ENCODE measurements at regions not wholly inside any gene's neighbourhood (a gene's known extent, or its start where the extent isn't known, plus 50 kb on each side); places are given as distances from the start of the nearest gene placed in this dataset.
A peak's percentile ranks its signal among the peaks of the same experiment; 100 is the strongest.

DNA sequence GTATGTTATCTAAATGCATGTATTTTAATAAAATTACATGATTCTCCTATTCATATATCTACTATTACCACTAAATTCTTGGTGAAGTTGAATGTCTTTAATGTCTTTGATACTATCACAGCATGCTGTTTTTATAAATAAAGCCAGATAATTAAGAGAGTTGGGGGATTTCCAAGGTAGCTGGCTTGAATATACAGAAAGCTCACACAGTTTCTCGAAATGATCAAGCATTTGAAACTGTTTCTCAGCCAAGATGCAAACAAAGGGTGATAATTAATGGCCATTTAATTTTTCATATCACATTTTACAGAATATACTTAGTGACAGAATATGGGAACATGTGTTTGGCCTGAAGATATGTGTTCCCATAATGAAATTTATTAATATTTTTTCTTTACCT lies 145.6 kb upstream of the CDH12 start:
- TF ChIP-seq, protein P1, sequence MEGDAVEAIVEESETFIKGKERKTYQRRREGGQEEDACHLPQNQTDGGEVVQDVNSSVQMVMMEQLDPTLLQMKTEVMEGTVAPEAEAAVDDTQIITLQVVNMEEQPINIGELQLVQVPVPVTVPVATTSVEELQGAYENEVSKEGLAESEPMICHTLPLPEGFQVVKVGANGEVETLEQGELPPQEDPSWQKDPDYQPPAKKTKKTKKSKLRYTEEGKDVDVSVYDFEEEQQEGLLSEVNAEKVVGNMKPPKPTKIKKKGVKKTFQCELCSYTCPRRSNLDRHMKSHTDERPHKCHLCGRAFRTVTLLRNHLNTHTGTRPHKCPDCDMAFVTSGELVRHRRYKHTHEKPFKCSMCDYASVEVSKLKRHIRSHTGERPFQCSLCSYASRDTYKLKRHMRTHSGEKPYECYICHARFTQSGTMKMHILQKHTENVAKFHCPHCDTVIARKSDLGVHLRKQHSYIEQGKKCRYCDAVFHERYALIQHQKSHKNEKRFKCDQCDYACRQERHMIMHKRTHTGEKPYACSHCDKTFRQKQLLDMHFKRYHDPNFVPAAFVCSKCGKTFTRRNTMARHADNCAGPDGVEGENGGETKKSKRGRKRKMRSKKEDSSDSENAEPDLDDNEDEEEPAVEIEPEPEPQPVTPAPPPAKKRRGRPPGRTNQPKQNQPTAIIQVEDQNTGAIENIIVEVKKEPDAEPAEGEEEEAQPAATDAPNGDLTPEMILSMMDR (IDR thresholded peaks at IDR 0.05; ENCODE audit: insufficient read depth, missing control alignments), result no peak
- FAIRE-seq (no peak), DNase-seq (ENCODE audit: insufficient read length, low spot score) (no peak)

DNA sequence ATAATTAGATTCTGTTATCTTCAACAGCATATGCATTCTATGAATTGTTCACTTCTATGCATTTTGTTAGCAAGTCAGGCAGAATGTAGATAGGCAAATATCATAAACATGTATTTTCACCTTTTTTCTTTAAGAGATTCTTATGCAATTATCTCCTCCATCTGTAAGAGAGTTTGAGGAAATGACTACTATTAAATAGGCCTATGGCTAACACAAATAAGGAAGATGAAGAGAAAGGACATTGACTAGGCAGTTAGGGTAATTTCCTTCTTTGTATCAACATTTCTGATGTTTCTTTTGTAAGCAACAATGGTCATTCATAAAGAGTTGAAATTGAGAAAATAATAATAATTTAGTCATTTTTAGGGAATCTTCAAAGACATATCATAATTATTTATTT lies 145.2 kb upstream of the CDH12 start:
- no peak for FAIRE-seq
- TF ChIP-seq, protein P1 (IDR thresholded peaks at IDR 0.05; ENCODE audit: insufficient read depth, missing control alignments), result no peak
- no peak for DNase-seq (ENCODE audit: insufficient read length, low spot score)

- no peak for FAIRE-seq
- TF ChIP-seq, protein P1 (IDR thresholded peaks at IDR 0.05; ENCODE audit: insufficient read depth, missing control alignments), result no peak
These were observed 135.8 kb upstream of the CDH12 start for GRCh38 chr5:22988937-22989336.

GRCh38 chr5:22986281-22986680 lies 133.1 kb upstream of the CDH12 start:
- TF ChIP-seq, protein P1 (IDR thresholded peaks at IDR 0.05; ENCODE audit: insufficient read depth, missing control alignments), result no peak
- FAIRE-seq, result no peak
- DNase-seq (ENCODE audit: insufficient read length, low spot score), result no peak

More at GRCh38 chr5:22988937-22989336, 135.8 kb upstream of the CDH12 start:
- DNase-seq (ENCODE audit: insufficient read length, low spot score), result no peak

DNA sequence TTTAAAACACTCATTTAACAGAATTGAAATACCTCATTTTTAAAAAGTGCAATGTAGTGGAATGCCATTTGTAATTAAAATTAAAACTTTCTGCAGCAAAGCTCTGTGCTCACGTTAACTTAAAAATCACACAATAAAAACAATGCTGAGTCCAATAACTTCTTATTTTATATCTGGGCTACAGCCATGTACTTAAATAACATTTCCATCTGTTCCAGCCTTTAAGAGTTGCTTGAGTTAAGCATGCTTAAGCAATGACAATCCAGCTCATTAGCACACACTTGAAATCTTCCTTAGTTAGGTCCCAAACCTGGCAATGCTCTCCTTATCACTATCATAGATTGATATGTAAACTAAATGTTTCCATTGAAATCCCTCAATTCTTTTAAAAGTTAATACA lies 132.3 kb upstream of the CDH12 start:
- TF ChIP-seq, protein P1 (IDR thresholded peaks at IDR 0.05; ENCODE audit: insufficient read depth, missing control alignments), result no peak
- DNase-seq (ENCODE audit: insufficient read length, low spot score) (no peak), FAIRE-seq (peak; percentile 93)

DNA sequence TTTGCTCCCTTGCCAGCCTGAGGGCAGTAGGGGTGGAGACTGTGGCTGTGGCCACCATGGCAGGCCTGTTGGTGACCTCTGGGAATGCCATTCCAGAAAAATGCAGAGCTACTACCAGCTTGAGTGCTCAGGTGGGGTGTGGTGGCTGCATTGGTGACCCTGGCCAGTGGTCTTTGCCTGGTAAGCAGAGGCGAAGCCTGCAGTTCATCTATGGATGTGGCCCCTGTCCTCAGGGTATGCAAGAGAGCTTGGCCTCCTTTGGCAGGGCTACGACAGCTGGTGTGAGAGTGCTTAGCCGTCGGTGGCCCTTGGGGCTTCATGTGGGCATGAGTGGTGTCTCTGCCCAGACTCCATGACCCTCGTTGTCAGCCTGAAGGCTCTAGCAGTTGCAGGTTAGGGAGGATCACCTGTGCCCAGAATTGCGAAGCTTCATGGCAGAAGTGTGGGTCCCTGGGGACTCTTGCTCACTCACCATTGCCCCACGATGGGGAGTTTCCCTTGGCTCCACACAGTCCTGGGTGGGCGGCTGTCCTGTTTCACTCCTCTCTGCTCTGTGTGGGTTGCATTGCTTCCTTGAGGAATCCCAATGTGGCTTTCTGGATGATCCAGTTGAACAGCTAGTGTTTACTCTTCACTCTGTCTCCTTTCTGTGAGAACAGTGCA lies 117.9 kb upstream of the CDH12 start:
- DNase-seq (ENCODE audit: insufficient read length, low spot score), result no peak
- TF ChIP-seq, protein P1 (IDR thresholded peaks at IDR 0.05; ENCODE audit: insufficient read depth, missing control alignments), result no peak
- FAIRE-seq, result no peak

DNA sequence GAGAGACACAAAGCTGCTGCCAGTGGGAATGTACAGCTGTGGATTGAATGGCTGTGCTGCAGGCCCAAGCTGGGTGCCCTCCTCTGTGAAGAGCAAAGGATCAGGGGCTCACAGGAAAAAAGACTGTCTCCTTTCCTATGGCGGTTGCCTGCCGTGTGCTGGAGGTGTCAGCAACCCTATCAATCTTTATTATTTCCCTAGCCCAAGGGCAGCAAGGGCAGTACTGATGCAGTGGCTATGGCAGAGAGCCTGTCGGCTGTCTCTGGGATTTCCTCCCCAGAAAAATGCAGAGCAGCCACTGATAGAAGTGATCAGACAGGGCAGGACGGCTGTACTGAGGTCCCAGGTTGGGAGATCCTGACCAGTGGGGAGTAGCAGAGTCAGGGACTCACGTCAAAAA lies 117.3 kb upstream of the CDH12 start:
- FAIRE-seq (no peak), DNase-seq (ENCODE audit: insufficient read length, low spot score) (no peak)
- TF ChIP-seq, protein P1 (IDR thresholded peaks at IDR 0.05; ENCODE audit: insufficient read depth, missing control alignments), result no peak

Measured in D721Med (cell line).